ENCODE measurements at regions not wholly inside any gene's neighbourhood (a gene's known extent, or its start where the extent isn't known, plus 50 kb on each side); places are given as distances from the start of the nearest gene placed in this dataset.

- TF ChIP-seq CTCF (IDR thresholded peaks at IDR 0.05) (no peak), EZH2 (IDR thresholded peaks at IDR 0.05; ENCODE audit: borderline replicate concordance, insufficient read depth, low read depth, low read length, poor library complexity, severe bottlenecking) (no peak)
Measured at GRCh38 chr10:33573606-33574005, 239.1 kb upstream of the NRP1 start.

All from B cell (primary cell).